ENCODE measurements at regions not wholly inside any gene's neighbourhood (a gene's known extent, or its start where the extent isn't known, plus 50 kb on each side); places are given as distances from the start of the nearest gene placed in this dataset.

- ATAC-seq (no peak), DNase-seq (no peak)
- no peak for TF ChIP-seq CTCF (IDR thresholded peaks at IDR 0.05)
- no peaks in the 10 kb centered on the region for H3K27me3 ChIP-seq
- no peaks in the 10 kb centered on the region for H3K4me1 ChIP-seq
- H3K27ac ChIP-seq: no peak overlapping the region
- no peaks in the 10 kb centered on the region for H3K9me3 ChIP-seq
- intact Hi-C loops (cut with DNase I): no loop called here
- no peak overlapping the region for H3K4me3 ChIP-seq
- H3K36me3 ChIP-seq: no peaks in the 10 kb centered on the region
These were observed 1018.4 kb upstream of the TENM3 start for GRCh38 chr4:181224852-181225251.

DNA sequence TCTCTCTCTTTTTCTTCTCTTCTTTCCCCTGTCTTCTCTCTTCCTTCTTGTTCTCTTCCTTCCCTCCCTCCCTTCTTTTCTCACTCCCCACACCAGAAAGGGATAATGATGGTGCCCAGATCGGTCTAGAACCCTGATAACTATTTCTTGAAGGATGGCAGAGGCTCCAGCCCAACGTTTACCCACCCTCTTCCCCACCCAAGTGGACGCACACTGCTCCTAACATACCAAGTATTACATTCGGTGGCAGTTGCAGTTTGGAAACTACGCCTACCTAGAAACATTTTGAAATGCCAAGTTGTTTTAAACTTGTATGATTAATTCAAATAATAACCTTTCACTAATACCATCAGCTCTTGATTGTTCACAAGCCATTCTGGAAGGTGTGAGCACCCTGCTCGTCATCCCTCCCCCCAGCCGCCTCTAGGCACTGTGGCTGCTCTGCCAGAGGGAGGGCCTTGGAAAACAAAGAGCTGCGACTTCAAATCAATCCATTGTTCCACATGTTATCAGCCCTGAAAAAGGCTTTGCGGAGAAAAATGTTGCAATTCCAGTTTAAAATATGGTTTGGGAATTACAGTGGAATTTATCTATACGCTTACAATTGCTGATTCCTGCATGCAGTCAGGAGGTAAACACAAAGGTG is 1017.5 kb upstream of the TENM3 start:
- intact Hi-C loops (cut with DNase I): no loop called here
- no peak for TF ChIP-seq CTCF (IDR thresholded peaks at IDR 0.05)
- no peaks in the 10 kb centered on the region for H3K9me3 ChIP-seq
- no peaks in the 10 kb centered on the region for H3K4me1 ChIP-seq
- no peaks in the 10 kb centered on the region for H3K27me3 ChIP-seq
- no peak for DNase-seq
- H3K27ac ChIP-seq: no peak overlapping the region
- no peak overlapping the region for H3K4me3 ChIP-seq
- H3K36me3 ChIP-seq: no peaks in the 10 kb centered on the region
- ATAC-seq: no peak

- no peaks in the 10 kb centered on the region for H3K27me3 ChIP-seq
- no peaks in the 10 kb centered on the region for H3K36me3 ChIP-seq
- no peak for TF ChIP-seq CTCF (IDR thresholded peaks at IDR 0.05)
- no peak for DNase-seq
- H3K4me1 ChIP-seq: no peaks in the 10 kb centered on the region
- no peak overlapping the region for H3K4me3 ChIP-seq
- H3K9me3 ChIP-seq: no peaks in the 10 kb centered on the region
- intact Hi-C loops (cut with DNase I): no loop called here
- H3K27ac ChIP-seq: no peak overlapping the region
- ATAC-seq: no peak
These were observed 1008.1 kb upstream of the TENM3 start for GRCh38 chr4:181234951-181235680.

DNA sequence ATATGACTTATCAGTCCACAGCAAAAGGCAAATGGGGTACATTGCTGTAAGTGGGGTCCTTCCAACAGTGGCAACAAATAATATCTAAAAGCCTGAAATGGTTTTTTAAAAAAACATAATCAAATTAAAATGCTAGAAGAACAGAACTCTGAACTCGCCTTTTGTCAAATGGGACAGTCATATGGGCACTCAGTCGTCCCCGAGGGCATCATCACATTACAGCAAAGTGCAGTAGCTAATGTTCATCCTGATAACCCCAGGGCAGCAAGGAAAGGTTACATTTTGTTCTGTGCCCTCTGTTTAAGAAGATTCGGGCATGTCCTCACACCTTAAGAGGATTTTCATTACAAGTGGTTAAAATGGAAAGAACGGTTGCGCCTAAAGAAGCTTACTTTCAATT is 997.9 kb upstream of the TENM3 start:
- Histone ChIP-seq H3K4me1 (no peaks in the 10 kb centered on the region), H3K27me3 (no peaks in the 10 kb centered on the region), H3K27ac (no peak overlapping the region), H3K36me3 (no peaks in the 10 kb centered on the region), H3K9me3 (no peaks in the 10 kb centered on the region), H3K4me3 (no peak overlapping the region)
- TF ChIP-seq CTCF (IDR thresholded peaks at IDR 0.05): no peak
- no peak for DNase-seq
- intact Hi-C loops (cut with DNase I): no loop called here
- ATAC-seq: no peak

DNA sequence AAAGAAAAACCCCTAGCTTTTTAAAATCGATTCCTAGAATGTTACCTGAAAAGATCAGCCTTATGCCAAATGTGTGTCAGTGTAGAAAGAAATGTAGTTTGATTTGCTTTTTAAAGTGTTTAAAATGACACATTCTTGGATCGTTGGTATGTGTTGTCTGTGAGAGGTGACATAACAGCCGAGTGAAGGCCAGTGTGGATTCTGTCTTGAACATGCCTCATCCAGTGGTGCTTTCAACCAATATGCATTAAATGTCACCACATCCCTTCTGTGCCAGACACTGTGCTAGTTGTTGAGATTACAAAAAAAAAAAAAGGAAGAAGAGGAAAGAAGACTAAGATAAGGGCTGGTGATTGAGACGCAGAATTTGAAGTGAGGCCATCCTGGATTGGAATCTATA is 994.2 kb upstream of the TENM3 start:
- Histone ChIP-seq H3K4me1 (no peaks in the 10 kb centered on the region), H3K9me3 (no peaks in the 10 kb centered on the region), H3K27me3 (no peaks in the 10 kb centered on the region), H3K36me3 (no peaks in the 10 kb centered on the region), H3K27ac (no peak overlapping the region), H3K4me3 (no peak overlapping the region)
- intact Hi-C loops (cut with DNase I): no loop called here
- no peak for TF ChIP-seq CTCF (IDR thresholded peaks at IDR 0.05)
- DNase-seq: no peak
- ATAC-seq: no peak
